ENCODE measurements at regions not wholly inside any gene's neighbourhood (a gene's known extent, or its start where the extent isn't known, plus 50 kb on each side); places are given as distances from the start of the nearest gene placed in this dataset.

- TF ChIP-seq POLR2A (IDR thresholded peaks at IDR 0.05) (no peak), EP300 (IDR thresholded peaks at IDR 0.05) (no peak), CTCF (IDR thresholded peaks at IDR 0.05) (peak in 5 of 6 experiments; percentile 39 to 53 (median 53)), POLR2AphosphoS5 (IDR thresholded peaks at IDR 0.05) (no peak)
Observed at GRCh38 chr17:77772461-77772897, 186.0 kb upstream of the TNRC6C start.

Data from upper lobe of left lung (tissue), 4 donors.